BJ (cell line): ENCODE measurements at regions not wholly inside any gene's neighbourhood (a gene's known extent, or its start where the extent isn't known, plus 50 kb on each side); places are given as distances from the start of the nearest gene placed in this dataset.

Experiments used
- CTCF ChIA-PET: fragments of 350-600 bp; formaldehyde crosslinking; extraction: SDS; loops from one replicate; lab custom pipeline; 2021; ENCODE audit warnings: antibody characterized with exemption, inconsistent platforms; lab: Yijun Ruan, JAX
- POLR2A ChIA-PET: fragments of 300-600 bp; sonication (Branson Sonifier 250); formaldehyde crosslinking; extraction: SDS; loops from one replicate; lab custom pipeline; 2021; ENCODE audit warnings: antibody characterized with exemption; lab: Charles Lee
- DNase-seq: peaks from one replicate; pipeline ENCODE4 v3.0.0-alpha.2; 2011; ENCODE audit warnings: low read depth
- H3K27me3 ChIP-seq: 2 replicates; pipeline ENCODE4 v1.6.0; 2011; ENCODE audit warnings: low read length; ENCODE audit not compliant: control insufficient read depth, insufficient read depth
- H3K36me3 ChIP-seq: 2 replicates; pipeline ENCODE4 v1.5.1; 2011; ENCODE audit warnings: low read length; ENCODE audit not compliant: control insufficient read depth, insufficient read depth
- H3K4me3 ChIP-seq: 2 replicates; pipeline ENCODE4 v1.5.1; 2011; ENCODE audit warnings: low read depth, mild to moderate bottlenecking, control low read depth, low read length
- TF ChIP-seq, protein P1 (sequence below): IDR thresholded peaks from 2 replicates; pipeline ENCODE4 v1.5.1; 2011; ENCODE audit warnings: low read depth, mild to moderate bottlenecking, control low read depth, inconsistent platforms, low read length, moderate library complexity; ENCODE audit not compliant: insufficient read depth

DNA sequence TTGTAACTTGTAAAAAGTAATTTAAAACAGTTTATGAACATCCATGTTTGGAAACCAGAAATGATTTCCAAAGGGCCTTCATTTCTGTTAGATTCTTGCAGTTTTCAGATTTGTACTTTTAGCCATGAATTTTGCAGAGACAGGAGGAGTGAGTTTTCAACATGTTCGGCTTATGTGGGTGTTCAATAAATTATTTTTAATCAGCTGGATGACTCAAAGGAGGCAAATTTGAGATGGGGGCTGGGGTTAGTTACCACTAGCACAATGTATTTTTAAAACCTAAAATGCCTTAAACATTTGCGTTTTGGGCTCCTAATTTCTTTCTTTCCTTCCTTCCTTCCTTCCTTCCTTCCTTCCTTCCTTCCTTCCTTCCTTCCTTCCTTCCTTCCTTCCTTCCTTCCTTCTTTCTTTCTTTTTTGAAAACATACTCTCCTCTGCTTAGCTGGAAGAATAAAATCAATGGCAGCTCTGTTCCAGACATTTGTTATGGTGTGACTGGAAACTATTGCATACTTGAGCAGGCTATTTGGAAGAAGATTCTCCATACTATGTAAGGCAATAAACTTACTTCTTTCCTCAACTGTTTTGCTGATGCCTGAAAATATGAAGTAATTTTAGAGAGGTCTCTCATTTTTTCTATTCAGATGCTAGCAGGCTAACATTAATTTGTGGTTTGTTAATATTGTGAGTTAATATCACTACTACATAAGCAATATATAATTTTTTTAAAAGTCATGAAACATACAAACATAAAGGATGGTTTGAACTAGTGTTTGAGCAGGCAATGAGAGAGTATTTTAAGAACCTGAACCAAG lies 394.4 kb downstream of the NYAP2 start:
- no peak for DNase-seq
- POLR2A ChIA-PET, result no interaction called here
- CTCF ChIA-PET, result interaction anchor here (0.9 kb wide), 1 partner anchor 16 kb away, joined by 3 read pairs; no protein-coding TSS in a partner anchor
- no peak overlapping the region for H3K4me3 ChIP-seq
- H3K27me3 ChIP-seq, result no peaks in the 10 kb centered on the region
- no peaks in the 10 kb centered on the region for H3K36me3 ChIP-seq
- TF ChIP-seq, protein P1, sequence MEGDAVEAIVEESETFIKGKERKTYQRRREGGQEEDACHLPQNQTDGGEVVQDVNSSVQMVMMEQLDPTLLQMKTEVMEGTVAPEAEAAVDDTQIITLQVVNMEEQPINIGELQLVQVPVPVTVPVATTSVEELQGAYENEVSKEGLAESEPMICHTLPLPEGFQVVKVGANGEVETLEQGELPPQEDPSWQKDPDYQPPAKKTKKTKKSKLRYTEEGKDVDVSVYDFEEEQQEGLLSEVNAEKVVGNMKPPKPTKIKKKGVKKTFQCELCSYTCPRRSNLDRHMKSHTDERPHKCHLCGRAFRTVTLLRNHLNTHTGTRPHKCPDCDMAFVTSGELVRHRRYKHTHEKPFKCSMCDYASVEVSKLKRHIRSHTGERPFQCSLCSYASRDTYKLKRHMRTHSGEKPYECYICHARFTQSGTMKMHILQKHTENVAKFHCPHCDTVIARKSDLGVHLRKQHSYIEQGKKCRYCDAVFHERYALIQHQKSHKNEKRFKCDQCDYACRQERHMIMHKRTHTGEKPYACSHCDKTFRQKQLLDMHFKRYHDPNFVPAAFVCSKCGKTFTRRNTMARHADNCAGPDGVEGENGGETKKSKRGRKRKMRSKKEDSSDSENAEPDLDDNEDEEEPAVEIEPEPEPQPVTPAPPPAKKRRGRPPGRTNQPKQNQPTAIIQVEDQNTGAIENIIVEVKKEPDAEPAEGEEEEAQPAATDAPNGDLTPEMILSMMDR, result no peak

GRCh38 chr2:225788571-225789094 lies 389.1 kb downstream of the NYAP2 start:
- no peak overlapping the region for H3K4me3 ChIP-seq
- ChIA-PET CTCF (no interaction called here), POLR2A (no interaction called here)
- TF ChIP-seq, protein P1, result no peak
- H3K27me3 ChIP-seq, result no peaks in the 10 kb centered on the region
- DNase-seq, result no peak
- H3K36me3 ChIP-seq, result no peaks in the 10 kb centered on the region

GRCh38 chr2:225787497-225787896 lies 388.0 kb downstream of the NYAP2 start:
- ChIA-PET CTCF (no interaction called here), POLR2A (no interaction called here)
- TF ChIP-seq, protein P1, result no peak
- no peak for DNase-seq
- H3K4me3 ChIP-seq, result no peak overlapping the region
- H3K27me3 ChIP-seq, result no peaks in the 10 kb centered on the region
- H3K36me3 ChIP-seq, result no peaks in the 10 kb centered on the region

GRCh38 chr2:225781991-225782390 lies 382.5 kb downstream of the NYAP2 start:
- no peaks in the 10 kb centered on the region for H3K36me3 ChIP-seq
- TF ChIP-seq, protein P1, result no peak
- no peak overlapping the region for H3K4me3 ChIP-seq
- ChIA-PET CTCF (no interaction called here), POLR2A (no interaction called here)
- H3K27me3 ChIP-seq, result no peaks in the 10 kb centered on the region
- DNase-seq, result no peak

DNA sequence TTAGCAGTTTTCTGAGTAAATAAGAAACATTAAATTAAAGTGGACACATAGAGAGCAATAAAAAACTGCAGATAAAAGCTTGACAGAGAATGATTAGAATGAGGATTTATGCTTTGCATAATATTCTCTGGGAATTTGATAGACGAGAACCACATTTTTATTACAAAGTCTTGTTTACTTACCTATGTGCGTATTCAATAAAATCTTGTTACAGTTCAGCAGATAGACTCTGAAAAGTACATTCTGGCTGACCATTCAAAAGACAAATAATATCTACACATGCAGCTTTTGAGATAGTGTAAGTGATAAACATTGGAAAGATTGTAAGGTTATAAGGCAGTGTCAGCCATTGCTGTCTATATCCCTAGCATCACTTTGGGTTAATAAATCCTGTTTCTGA lies 381.6 kb downstream of the NYAP2 start:
- Histone ChIP-seq H3K4me3 (no peak overlapping the region), H3K27me3 (no peaks in the 10 kb centered on the region), H3K36me3 (no peaks in the 10 kb centered on the region)
- no peak for DNase-seq
- TF ChIP-seq, protein P1, result no peak
- ChIA-PET CTCF (no interaction called here), POLR2A (no interaction called here)
